GM12878 (cell line): ENCODE measurements at regions not wholly inside any gene's neighbourhood (a gene's known extent, or its start where the extent isn't known, plus 50 kb on each side); places are given as distances from the start of the nearest gene placed in this dataset.

ENCODE experiments used
- CREB1 ChIP-seq: IDR thresholded peaks from 2 replicates; pipeline ENCODE4 v1.6.1; 2012; ENCODE audit warnings: low read depth, mild to moderate bottlenecking, inconsistent platforms
- ETV6 ChIP-seq, 2 experiments: fragments of 450-650 bp in 1 of 2; IDR thresholded peaks in 1 of 2; conservative IDR thresholded peaks in 1 of 2; 2 replicates each; pipeline ENCODE4 v1.6.1; 2014; ENCODE audit warnings: antibody characterized with exemption in 1 of 2, borderline replicate concordance in 1 of 2, low read depth in 1 of 2, mild to moderate bottlenecking in 1 of 2, moderate library complexity in 1 of 2
- EZH2 ChIP-seq: IDR thresholded peaks from 2 replicates; pipeline ENCODE4 v1.6.1; 2012; ENCODE audit warnings: low read depth, mild to moderate bottlenecking, control low read depth, inconsistent platforms, low read length, borderline replicate concordance; ENCODE audit not compliant: control insufficient read depth
- SIX5 ChIP-seq: IDR thresholded peaks from 2 replicates; pipeline ENCODE4 v1.6.1; 2011; ENCODE audit warnings: mild to moderate bottlenecking, low read depth, low read length, moderate library complexity; ENCODE audit not compliant: severe bottlenecking

- TF ChIP-seq ETV6 (conservative IDR thresholded peaks at IDR 0.05 in 1 of 2, IDR thresholded peaks at IDR 0.05 in 1 of 2; ENCODE audit: borderline replicate concordance in 1 of 2, low read depth in 1 of 2) = no peak
- no peak for TF ChIP-seq EZH2
- no peak for TF ChIP-seq SIX5
- TF ChIP-seq CREB1 = no peak
These were observed 140.7 kb downstream of the TM9SF2 start for GRCh38 chr13:99642006-99642405.
